ENCODE measurements at regions not wholly inside any gene's neighbourhood (a gene's known extent, or its start where the extent isn't known, plus 50 kb on each side); places are given as distances from the start of the nearest gene placed in this dataset.
"Not testable (repeated sequence)": the region's sequence is repeated elsewhere in the genome, so short reads cannot be mapped to it uniquely, and the experiment has no call there.

DNA sequence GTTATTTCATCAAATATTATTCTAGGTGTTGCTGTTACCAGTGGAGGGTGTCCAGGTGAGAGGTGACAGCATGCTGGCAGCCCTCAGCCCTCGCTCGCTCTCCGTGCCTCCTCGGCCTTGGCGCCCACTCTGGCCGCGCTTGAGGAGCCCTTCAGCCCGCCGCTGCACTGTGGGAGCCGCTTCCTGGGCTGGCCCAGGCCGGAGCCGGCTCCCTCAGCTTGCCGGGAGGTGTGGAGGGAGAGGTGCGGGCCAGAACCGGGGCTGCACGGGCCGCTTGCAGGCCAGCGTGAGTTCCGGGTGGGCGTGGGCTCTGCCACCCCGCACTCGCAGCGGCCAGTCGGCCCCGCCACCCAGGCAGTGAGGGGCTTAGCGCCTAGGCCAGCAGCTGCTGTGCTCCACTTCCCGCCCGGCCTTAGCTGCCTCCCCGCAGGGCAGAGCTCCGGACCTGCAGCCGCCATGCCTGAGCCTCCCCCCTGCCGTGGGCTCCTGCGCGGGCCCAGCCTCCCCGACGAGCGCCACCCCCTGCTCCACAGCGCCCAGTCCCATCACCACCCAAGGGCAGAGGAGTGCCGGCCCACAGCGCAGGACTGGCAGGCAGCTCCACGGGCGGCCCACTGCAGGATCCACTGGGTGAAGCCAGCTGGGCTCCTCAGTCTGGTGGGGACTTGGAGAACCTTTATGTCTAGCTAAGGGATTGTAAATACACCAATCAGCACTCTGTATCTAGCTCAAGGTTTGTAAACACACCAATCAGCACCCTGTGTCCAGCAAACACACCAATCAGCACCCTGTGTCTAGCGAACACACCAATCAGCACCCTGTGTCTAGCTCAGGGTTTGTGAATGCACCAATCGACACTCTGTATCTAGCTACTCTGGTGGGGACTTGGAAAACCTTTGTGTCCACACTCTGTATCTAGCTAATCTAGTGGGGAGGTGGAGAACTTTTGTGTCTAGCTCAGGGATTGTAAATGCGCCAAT, 413.3 kb downstream of the HACE1 start:
- TF ChIP-seq POLR2A (IDR thresholded peaks at IDR 0.05); EP300 (IDR thresholded peaks at IDR 0.05; ENCODE audit: low read depth): not testable (repeated sequence)
- TF ChIP-seq, protein P1, sequence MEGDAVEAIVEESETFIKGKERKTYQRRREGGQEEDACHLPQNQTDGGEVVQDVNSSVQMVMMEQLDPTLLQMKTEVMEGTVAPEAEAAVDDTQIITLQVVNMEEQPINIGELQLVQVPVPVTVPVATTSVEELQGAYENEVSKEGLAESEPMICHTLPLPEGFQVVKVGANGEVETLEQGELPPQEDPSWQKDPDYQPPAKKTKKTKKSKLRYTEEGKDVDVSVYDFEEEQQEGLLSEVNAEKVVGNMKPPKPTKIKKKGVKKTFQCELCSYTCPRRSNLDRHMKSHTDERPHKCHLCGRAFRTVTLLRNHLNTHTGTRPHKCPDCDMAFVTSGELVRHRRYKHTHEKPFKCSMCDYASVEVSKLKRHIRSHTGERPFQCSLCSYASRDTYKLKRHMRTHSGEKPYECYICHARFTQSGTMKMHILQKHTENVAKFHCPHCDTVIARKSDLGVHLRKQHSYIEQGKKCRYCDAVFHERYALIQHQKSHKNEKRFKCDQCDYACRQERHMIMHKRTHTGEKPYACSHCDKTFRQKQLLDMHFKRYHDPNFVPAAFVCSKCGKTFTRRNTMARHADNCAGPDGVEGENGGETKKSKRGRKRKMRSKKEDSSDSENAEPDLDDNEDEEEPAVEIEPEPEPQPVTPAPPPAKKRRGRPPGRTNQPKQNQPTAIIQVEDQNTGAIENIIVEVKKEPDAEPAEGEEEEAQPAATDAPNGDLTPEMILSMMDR (IDR thresholded peaks at IDR 0.05), result not testable (repeated sequence)
